PC-9 (cell line): ENCODE measurements at regions not wholly inside any gene's neighbourhood (a gene's known extent, or its start where the extent isn't known, plus 50 kb on each side); places are given as distances from the start of the nearest gene placed in this dataset.

Experiments used
- BruUV-seq: library from RNA; stranded (reverse); fragments of 400-500 nt; replicated peaks from 2 replicates; lab custom pipeline; 2021; lab: Mats Ljungman, UMichigan
- CTCF ChIA-PET: fragments of 300-600 bp; sonication (Branson Sonifier 250); formaldehyde crosslinking; loops from one replicate; lab custom pipeline; 2022; ENCODE audit warnings: antibody characterized with exemption; lab: Charles Lee
- POLR2A ChIA-PET: fragments of 300-600 bp; sonication (Branson Sonifier 250); formaldehyde crosslinking; loops from one replicate; lab custom pipeline; 2022; ENCODE audit warnings: antibody characterized with exemption; ENCODE audit not compliant: unreplicated experiment; lab: Charles Lee
- DNase-seq, 2 experiments: peaks; one replicate each; pipeline versions ENCODE4 v3.0.0 to v3.0.0-alpha.2; 2015 to 2022; ENCODE audit warnings: mixed read lengths in 1 of 2
- H2AFZ ChIP-seq: fragments of 200-600 bp; sonication (generic); 2 replicates; pipeline ENCODE4 v1.8.1; 2017; ENCODE audit warnings: antibody characterized with exemption
- H3F3A ChIP-seq: fragments of 200-600 bp; sonication (generic); 2 replicates; pipeline ENCODE4 v1.8.1; 2017; ENCODE audit warnings: antibody characterized with exemption, mild to moderate bottlenecking, low read depth; ENCODE audit not compliant: insufficient read depth
- H3K27ac ChIP-seq: fragments of 200-600 bp; sonication (generic); 2 replicates; pipeline ENCODE4 v1.6.1; 2016; ENCODE audit warnings: mixed run types
- H3K27me3 ChIP-seq: fragments of 200-600 bp; sonication (generic); 2 replicates; pipeline ENCODE4 v1.6.1; 2016; ENCODE audit warnings: low read depth, mixed run types; ENCODE audit not compliant: insufficient read depth
- H3K36me3 ChIP-seq: fragments of 200-600 bp; sonication (generic); 2 replicates; pipeline ENCODE4 v1.6.1; 2016; ENCODE audit warnings: low read depth, mixed run types
- H3K4me1 ChIP-seq: fragments of 200-600 bp; sonication (generic); replicated peaks from 2 replicates; pipeline ENCODE4 v1.6.1; 2016; ENCODE audit warnings: mixed run types; ENCODE audit not compliant: insufficient read depth
- H3K4me2 ChIP-seq: fragments of 200-600 bp; sonication (generic); 2 replicates; pipeline ENCODE4 v1.6.1; 2017; ENCODE audit warnings: mixed run types
- H3K4me3 ChIP-seq: fragments of 200-600 bp; sonication (generic); 2 replicates; pipeline ENCODE4 v1.6.1; 2016; ENCODE audit warnings: mixed run types
- H3K79me2 ChIP-seq: fragments of 200-600 bp; sonication (generic); 2 replicates; pipeline ENCODE4 v1.6.1; 2017; ENCODE audit warnings: low read depth, mixed run types
- H3K9me2 ChIP-seq: fragments of 200-600 bp; sonication (generic); 2 replicates; pipeline ENCODE4 v1.8.1; 2017; ENCODE audit warnings: mild to moderate bottlenecking; ENCODE audit not compliant: insufficient read depth
- H3K9me3 ChIP-seq: fragments of 200-600 bp; sonication (generic); 2 replicates; pipeline ENCODE4 v1.8.1; 2016; ENCODE audit warnings: low read depth; ENCODE audit not compliant: insufficient read depth
- H4K20me1 ChIP-seq: fragments of 200-600 bp; sonication (generic); 2 replicates; pipeline ENCODE4 v1.8.1; 2017; ENCODE audit not compliant: insufficient read depth
- CTCF ChIP-seq: fragments of 200-600 bp; sonication (generic); conservative IDR thresholded peaks from 2 replicates; pipeline ENCODE4 v1.6.1; 2017; ENCODE audit warnings: mixed run types, antibody characterized with exemption, mild to moderate bottlenecking, moderate library complexity
- EZH2 ChIP-seq: fragments of 200-600 bp; sonication (generic); IDR thresholded peaks from 2 replicates; pipeline ENCODE4 v1.8.0; 2017; ENCODE audit warnings: antibody characterized with exemption, low read depth
- intact Hi-C: fragments of 100-400 bp; cut with micrococcal nuclease; formaldehyde crosslinking; loops from one replicate; pipeline ENCODE4 v1.10.0; 2022; ENCODE audit not compliant: unreplicated experiment

GRCh38 chr5:2014058-2014610, 131.4 kb upstream of the IRX4 start:
- Histone ChIP-seq H3K4me2 (no peak overlapping the region), H2AFZ (no peak overlapping the region), H3K36me3 (no peaks in the 10 kb centered on the region), H3F3A (no peaks in the 10 kb centered on the region), H3K9me3 (no peaks in the 10 kb centered on the region), H3K9me2 (no peaks in the 10 kb centered on the region), H3K79me2 (no peaks in the 10 kb centered on the region), H4K20me1 (no peaks in the 10 kb centered on the region), H3K27me3 (peaks cover 94% of the 10 kb centered on the region), H3K27ac (no peak overlapping the region), H3K4me1 (no peaks in the 10 kb centered on the region), H3K4me3 (no peak overlapping the region)
- CTCF ChIA-PET, result no interaction called here
- no TSS peak for BruUV-seq
- no peak for DNase-seq
- POLR2A ChIA-PET, result no interaction called here
- TF ChIP-seq CTCF, result no peak
- no peak for TF ChIP-seq EZH2
- intact Hi-C loops, result no loop called here

GRCh38 chr5:2013301-2014057, 130.8 kb upstream of the IRX4 start:
- H3K4me2 ChIP-seq, result no peak overlapping the region
- H3K27ac ChIP-seq, result no peak overlapping the region
- H3F3A ChIP-seq, result no peaks in the 10 kb centered on the region
- H3K9me2 ChIP-seq, result no peaks in the 10 kb centered on the region
- no peak for TF ChIP-seq CTCF
- no peak for TF ChIP-seq EZH2
- POLR2A ChIA-PET, result no interaction called here
- H3K27me3 ChIP-seq, result peaks cover 96% of the 10 kb centered on the region
- no peak overlapping the region for H3K4me3 ChIP-seq
- H2AFZ ChIP-seq, result no peak overlapping the region
- intact Hi-C loops, result no loop called here
- no peaks in the 10 kb centered on the region for H4K20me1 ChIP-seq
- BruUV-seq, result no TSS peak
- DNase-seq, result no peak
- H3K4me1 ChIP-seq, result no peaks in the 10 kb centered on the region
- CTCF ChIA-PET, result no interaction called here
- no peaks in the 10 kb centered on the region for H3K36me3 ChIP-seq
- no peaks in the 10 kb centered on the region for H3K79me2 ChIP-seq
- no peaks in the 10 kb centered on the region for H3K9me3 ChIP-seq

GRCh38 chr5:2012885-2013284, 130.2 kb upstream of the IRX4 start:
- no peaks in the 10 kb centered on the region for H3K9me2 ChIP-seq
- H2AFZ ChIP-seq, result no peak overlapping the region
- no peak overlapping the region for H3K27ac ChIP-seq
- H3K4me3 ChIP-seq, result no peak overlapping the region
- TF ChIP-seq EZH2 (no peak), CTCF (no peak)
- H3K4me2 ChIP-seq, result no peak overlapping the region
- POLR2A ChIA-PET, result no interaction called here
- H4K20me1 ChIP-seq, result no peaks in the 10 kb centered on the region
- no TSS peak for BruUV-seq
- H3K4me1 ChIP-seq, result no peaks in the 10 kb centered on the region
- intact Hi-C loops, result no loop called here
- no peaks in the 10 kb centered on the region for H3F3A ChIP-seq
- H3K79me2 ChIP-seq, result no peaks in the 10 kb centered on the region
- no peaks in the 10 kb centered on the region for H3K9me3 ChIP-seq
- no peaks in the 10 kb centered on the region for H3K36me3 ChIP-seq
- no peak for DNase-seq
- CTCF ChIA-PET, result no interaction called here
- H3K27me3 ChIP-seq, result peaks cover 96% of the 10 kb centered on the region
